Spleen (tissue), 11 donors: ENCODE measurements at regions not wholly inside any gene's neighbourhood (a gene's known extent, or its start where the extent isn't known, plus 50 kb on each side); places are given as distances from the start of the nearest gene placed in this dataset.

Experiments
- DNase-seq: peaks from one replicate; pipeline ENCODE4 v3.0.0-alpha.2; 2020
- H3K27ac ChIP-seq, 8 donors: fragments of 200-600 bp; sonication (generic) in 7 of 8; 1 replicate in 4 of 8; 2 replicates in 4 of 8; pipeline versions ENCODE4 v1.5.0 to v1.8.0; 2016 to 2021; ENCODE audit warnings: inconsistent platforms in 4 of 8, mild to moderate bottlenecking in 4 of 8, moderate library complexity in 1 of 8
- H3K27me3 ChIP-seq, 7 donors: fragments of 200-600 bp; sonication (generic) in 6 of 7; replicated peaks in 1 of 7; 1 replicate in 4 of 7; 2 replicates in 3 of 7; pipeline versions ENCODE4 v1.5.0 to v1.8.0; 2016 to 2021; ENCODE audit warnings: inconsistent platforms in 3 of 7, mild to moderate bottlenecking in 1 of 7
- H3K36me3 ChIP-seq, 6 donors: fragments of 200-600 bp; sonication (generic) in 5 of 6; 1 replicate in 4 of 6; 2 replicates in 2 of 6; pipeline versions ENCODE4 v1.5.0 to v1.8.0; 2016 to 2021; ENCODE audit warnings: inconsistent platforms in 2 of 6
- H3K4me1 ChIP-seq, 6 donors: fragments of 200-600 bp; sonication (generic) in 5 of 6; 1 replicate in 3 of 6; 2 replicates in 3 of 6; pipeline versions ENCODE4 v1.5.0 to v1.8.0; 2016 to 2021; ENCODE audit warnings: inconsistent platforms in 3 of 6
- H3K4me3 ChIP-seq, 8 donors: fragments of 200-600 bp; sonication (generic) in 7 of 8; 1 replicate in 4 of 8; 2 replicates in 4 of 8; pipeline versions ENCODE4 v1.5.0 to v1.8.0; 2016 to 2021; ENCODE audit warnings: inconsistent platforms in 4 of 8, mild to moderate bottlenecking in 4 of 8, moderate library complexity in 2 of 8
- H3K9me3 ChIP-seq, 8 donors: fragments of 200-600 bp; sonication (generic) in 7 of 8; 1 replicate in 4 of 8; 2 replicates in 4 of 8; pipeline versions ENCODE4 v1.5.0 to v1.8.0; 2016 to 2021; ENCODE audit warnings: inconsistent platforms in 4 of 8
- CTCF ChIP-seq, 11 experiments: fragments of 200-600 bp in 7 of 11; fragments of 450-650 bp in 4 of 11; sonication (generic) in 4 of 11; IDR thresholded peaks in 8 of 11; conservative IDR thresholded peaks in 3 of 11; 1 replicate in 7 of 11; 2 replicates in 4 of 11; pipeline versions ENCODE4 v1.4.0 to v1.8.0; 2016 to 2021; ENCODE audit warnings: antibody characterized with exemption in 11 of 11, inconsistent platforms in 4 of 11, mild to moderate bottlenecking in 1 of 11
- POLR2A ChIP-seq, 3 donors: fragments of 450-650 bp; IDR thresholded peaks; one replicate each; pipeline ENCODE4 v1.5.1; 2017; ENCODE audit warnings: antibody characterized with exemption in 3 of 3, mild to moderate bottlenecking in 1 of 3
- POLR2AphosphoS5 ChIP-seq, 3 donors: sonication (generic); formaldehyde crosslinking; IDR thresholded peaks; one replicate each; pipeline ENCODE4 v1.5.1; 2017; ENCODE audit warnings: antibody characterized with exemption in 3 of 3
- WGBS, 5 donors: extraction: QIAGEN DNeasy Blood & Tissue Kit in 3 of 5; methylation state at CpG; one replicate each; pipeline versions ENCODE4 v1.1.5 to v1.1.7; 2013 to 2018; 5-methylcytosine and 5-hydroxymethylcytosine counted together
- intact Hi-C: fragments of 100-400 bp; cut with DNase I; formaldehyde crosslinking; loops from one replicate; pipeline ENCODE4 v1.15.0; 2023; ENCODE audit warnings: low total_unique reads
- donor health status: healthy with polysubstance abuse.
- donor health status: DM: no; HTN: no; CAD: no; lungs with moderate emphysema.
- donor health status: DM: no; HTN: no; CAD: no.
- donor health status: Bipolar disorder and iron deficiency.
- donor health status: healthy.
- donor health status: DM: no; HTN: no; CAD: no.
- donor health status: DM: yes; HTN: yes; CAD: no.

GRCh38 chr1:5717031-5717682, 275.1 kb downstream of the NPHP4 start:
- no peak for TF ChIP-seq POLR2AphosphoS5 (IDR thresholded peaks at IDR 0.05)
- no peak for TF ChIP-seq POLR2A (IDR thresholded peaks at IDR 0.05)
- TF ChIP-seq CTCF (IDR thresholded peaks at IDR 0.05 in 8 of 11, conservative IDR thresholded peaks at IDR 0.05 in 3 of 11) = no peak
- no peak overlapping the region for H3K4me3 ChIP-seq
- H3K27me3 ChIP-seq = peaks cover 0 to 45% (median 0%) of the 10 kb centered on the region in 7 donors
- DNase-seq = no peak
- H3K9me3 ChIP-seq = peaks cover 0 to 25% (median 8%) of the 10 kb centered on the region in 8 donors
- 37 to 53% (median 40%) methylated on average over 7 to 11 of the region's 11 CpGs for WGBS, 5 donors
- no peak overlapping the region for H3K27ac ChIP-seq
- intact Hi-C loops = no loop called here
- H3K36me3 ChIP-seq = no peaks in the 10 kb centered on the region
- no peaks in the 10 kb centered on the region for H3K4me1 ChIP-seq

GRCh38 chr1:5716126-5716525, 276.1 kb downstream of the NPHP4 start:
- no peak for DNase-seq
- Histone ChIP-seq H3K27ac (no peak overlapping the region), H3K27me3 (peaks cover 0 to 45% (median 0%) of the 10 kb centered on the region in 7 donors), H3K4me1 (no peaks in the 10 kb centered on the region), H3K4me3 (no peak overlapping the region), H3K36me3 (no peaks in the 10 kb centered on the region), H3K9me3 (peaks cover 0 to 25% (median 8%) of the 10 kb centered on the region in 8 donors)
- WGBS, 5 donors = 78 to 88% (median 83%) methylated on average over 5 to 6 of the region's 6 CpGs
- TF ChIP-seq CTCF (IDR thresholded peaks at IDR 0.05 in 8 of 11, conservative IDR thresholded peaks at IDR 0.05 in 3 of 11) (no peak), POLR2AphosphoS5 (IDR thresholded peaks at IDR 0.05) (no peak), POLR2A (IDR thresholded peaks at IDR 0.05) (no peak)
- intact Hi-C loops = no loop called here

- peaks cover 0 to 36% (median 0%) of the 10 kb centered on the region in 7 donors for H3K27me3 ChIP-seq
- no peaks in the 10 kb centered on the region for H3K4me1 ChIP-seq
- TF ChIP-seq POLR2A (IDR thresholded peaks at IDR 0.05) = no peak
- no peak for TF ChIP-seq POLR2AphosphoS5 (IDR thresholded peaks at IDR 0.05)
- TF ChIP-seq CTCF (IDR thresholded peaks at IDR 0.05 in 8 of 11, conservative IDR thresholded peaks at IDR 0.05 in 3 of 11) = no peak
- peaks cover 0 to 25% (median 8%) of the 10 kb centered on the region in 8 donors for H3K9me3 ChIP-seq
- no peak overlapping the region for H3K27ac ChIP-seq
- 65 to 94% (median 85%) methylated on average over 36 of the region's 36 CpGs for WGBS, 5 donors
- H3K4me3 ChIP-seq = no peak overlapping the region
- no peaks in the 10 kb centered on the region for H3K36me3 ChIP-seq
- intact Hi-C loops = no loop called here
- DNase-seq = no peak
Measured at GRCh38 chr1:5713101-5714010, 278.9 kb downstream of the NPHP4 start.
